LNCaP clone FGC (cell line): ENCODE measurements at regions not wholly inside any gene's neighbourhood (a gene's known extent, or its start where the extent isn't known, plus 50 kb on each side); places are given as distances from the start of the nearest gene placed in this dataset.
"Not testable (repeated sequence)": the region's sequence is repeated elsewhere in the genome, so short reads cannot be mapped to it uniquely, and the experiment has no call there.

Experiments
- DNase-seq: peaks from one replicate; pipeline ENCODE4 v3.0.0-alpha.2; 2011; ENCODE audit warnings: low read depth
- H3K4me3 ChIP-seq: 2 replicates; pipeline ENCODE4 v1.5.1; 2011; ENCODE audit warnings: mild to moderate bottlenecking, low read depth, low read length, control low read depth
- TF ChIP-seq, protein P1 (sequence below): IDR thresholded peaks from 2 replicates; pipeline ENCODE4 v1.5.1; 2012; ENCODE audit warnings: mild to moderate bottlenecking; ENCODE audit not compliant: control insufficient read depth, insufficient read depth; ENCODE audit errors: extremely low read depth

DNA sequence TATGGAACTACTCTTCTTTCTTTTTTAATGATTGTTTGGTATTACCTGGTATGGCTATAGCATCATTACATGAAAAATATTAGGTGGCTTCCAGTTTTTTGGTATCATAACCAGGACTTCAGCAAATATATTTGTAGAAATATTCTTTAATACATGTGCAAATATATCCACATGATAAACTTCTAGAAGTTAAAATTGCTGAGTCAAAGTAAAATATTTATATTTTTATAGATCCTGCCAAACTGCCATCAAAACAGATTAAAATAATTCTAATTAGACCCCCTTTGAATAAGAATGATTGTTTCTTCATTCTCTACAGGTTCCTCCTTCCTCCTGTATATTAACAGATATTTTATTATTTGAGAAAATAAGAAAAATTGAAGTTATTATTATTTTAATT lies 708.5 kb upstream of the INTU start:
- TF ChIP-seq, protein P1, sequence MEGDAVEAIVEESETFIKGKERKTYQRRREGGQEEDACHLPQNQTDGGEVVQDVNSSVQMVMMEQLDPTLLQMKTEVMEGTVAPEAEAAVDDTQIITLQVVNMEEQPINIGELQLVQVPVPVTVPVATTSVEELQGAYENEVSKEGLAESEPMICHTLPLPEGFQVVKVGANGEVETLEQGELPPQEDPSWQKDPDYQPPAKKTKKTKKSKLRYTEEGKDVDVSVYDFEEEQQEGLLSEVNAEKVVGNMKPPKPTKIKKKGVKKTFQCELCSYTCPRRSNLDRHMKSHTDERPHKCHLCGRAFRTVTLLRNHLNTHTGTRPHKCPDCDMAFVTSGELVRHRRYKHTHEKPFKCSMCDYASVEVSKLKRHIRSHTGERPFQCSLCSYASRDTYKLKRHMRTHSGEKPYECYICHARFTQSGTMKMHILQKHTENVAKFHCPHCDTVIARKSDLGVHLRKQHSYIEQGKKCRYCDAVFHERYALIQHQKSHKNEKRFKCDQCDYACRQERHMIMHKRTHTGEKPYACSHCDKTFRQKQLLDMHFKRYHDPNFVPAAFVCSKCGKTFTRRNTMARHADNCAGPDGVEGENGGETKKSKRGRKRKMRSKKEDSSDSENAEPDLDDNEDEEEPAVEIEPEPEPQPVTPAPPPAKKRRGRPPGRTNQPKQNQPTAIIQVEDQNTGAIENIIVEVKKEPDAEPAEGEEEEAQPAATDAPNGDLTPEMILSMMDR: no peak
- H3K4me3 ChIP-seq: no peak overlapping the region
- no peak for DNase-seq

DNA sequence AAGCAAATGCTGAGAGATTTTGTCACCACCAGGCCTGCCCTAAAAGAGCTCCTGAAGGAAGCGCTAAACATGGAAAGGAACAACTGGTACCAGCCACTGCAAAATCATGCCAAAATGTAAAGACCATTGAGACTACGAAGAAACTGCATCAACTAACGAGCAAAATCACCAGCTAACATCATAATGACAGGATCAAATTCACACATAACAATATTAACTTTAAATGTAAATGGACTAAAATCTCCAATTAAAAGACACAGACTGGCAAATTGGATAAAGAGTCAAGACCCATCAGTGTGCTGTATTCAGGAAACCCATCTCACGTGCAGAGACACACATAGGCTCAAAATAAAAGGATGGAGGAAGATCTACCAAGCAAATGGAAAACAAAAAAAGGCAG lies 702.7 kb upstream of the INTU start:
- DNase-seq, H3K4me3 ChIP-seq: not testable (repeated sequence)

DNA sequence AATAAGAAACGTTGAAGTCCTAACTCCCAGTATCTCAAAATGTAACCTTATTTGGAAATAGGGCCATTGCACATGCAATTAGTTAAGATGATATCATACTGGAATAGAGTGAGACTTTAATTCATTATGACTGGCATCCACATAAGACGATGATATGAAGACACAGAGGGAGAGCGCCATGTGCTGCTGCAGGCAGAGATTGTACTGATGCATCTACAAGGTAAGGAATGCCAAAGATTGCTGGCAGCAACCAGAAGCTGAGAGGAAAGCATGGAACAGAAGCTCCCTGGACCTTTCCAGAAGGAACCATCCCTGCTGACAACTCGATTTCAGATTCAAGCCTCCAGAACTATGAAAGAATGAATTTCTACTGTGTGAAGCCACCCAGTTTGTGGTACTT lies 697.0 kb upstream of the INTU start:
- TF ChIP-seq, protein P1: no peak
- no peak overlapping the region for H3K4me3 ChIP-seq
- no peak for DNase-seq

DNA sequence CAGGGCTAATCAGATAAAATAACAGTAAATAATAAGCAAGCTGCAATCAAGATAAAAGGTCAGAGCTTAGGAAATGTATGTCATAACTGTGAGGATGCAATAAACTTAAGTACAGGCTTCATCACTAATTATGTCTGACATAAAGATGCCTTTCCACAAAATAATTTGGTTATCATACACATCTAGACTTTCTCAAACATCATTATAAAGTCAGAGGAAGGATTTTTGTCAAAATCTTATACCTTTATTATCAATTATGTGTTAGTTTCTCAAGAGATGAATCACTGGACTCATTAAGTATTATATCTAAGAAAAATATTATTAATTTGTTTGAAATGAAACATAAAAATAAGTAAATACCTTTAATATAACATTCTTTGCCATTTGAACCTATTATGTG lies 695.4 kb upstream of the INTU start:
- DNase-seq: no peak
- TF ChIP-seq, protein P1: no peak

DNA sequence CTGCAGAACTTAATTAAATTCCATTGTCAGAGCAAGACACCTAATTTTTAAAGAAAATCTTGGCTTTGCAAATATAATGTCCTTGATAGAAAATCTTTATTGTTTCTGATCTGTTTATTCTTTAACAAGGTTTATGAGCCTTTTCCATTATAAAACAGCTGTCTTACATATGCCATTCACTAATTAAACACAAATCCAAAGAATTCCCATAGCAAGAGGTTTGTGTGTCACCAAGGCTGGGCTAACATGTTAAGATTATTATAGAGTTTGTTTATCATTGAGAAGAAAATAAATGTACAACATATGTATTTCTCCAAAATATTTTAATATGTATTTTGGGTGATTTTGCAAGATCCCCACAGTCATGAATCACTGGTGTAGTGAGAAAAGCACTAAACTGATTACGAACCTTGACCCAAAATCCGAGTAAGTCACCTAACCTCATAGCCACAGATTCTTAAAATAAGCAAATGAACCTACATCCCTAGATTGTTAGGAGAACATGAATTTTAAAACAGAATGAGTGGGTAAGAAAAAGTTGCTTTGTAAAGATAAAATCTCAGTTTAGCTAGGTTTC lies 694.8 kb upstream of the INTU start:
- no peak overlapping the region for H3K4me3 ChIP-seq
- TF ChIP-seq, protein P1: no peak
- peak; percentile 26 for DNase-seq

More for the DNA sequence above, 695.4 kb upstream of the INTU start:
- H3K4me3 ChIP-seq: no peak overlapping the region

DNA sequence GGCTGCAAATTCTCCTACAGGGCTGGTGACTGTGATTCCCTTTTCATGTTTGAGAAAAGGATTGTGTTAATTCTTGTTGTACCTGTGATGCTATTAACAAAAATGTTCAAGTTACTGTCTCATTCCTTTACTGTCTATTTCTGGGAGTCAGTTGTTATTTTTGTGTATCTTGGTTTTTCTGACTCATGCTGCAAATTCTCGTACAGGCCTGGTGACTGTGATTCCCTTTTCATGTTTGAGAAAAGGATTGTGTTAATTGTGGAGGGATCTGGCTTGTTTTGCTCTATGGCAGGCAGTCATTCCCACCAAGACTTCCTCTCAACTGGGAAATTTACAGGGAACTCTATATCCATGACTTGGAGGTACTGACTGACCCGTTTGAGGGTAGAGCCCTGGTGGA lies 693.4 kb upstream of the INTU start:
- TF ChIP-seq, protein P1: no peak
- DNase-seq: no peak
- no peak overlapping the region for H3K4me3 ChIP-seq

DNA sequence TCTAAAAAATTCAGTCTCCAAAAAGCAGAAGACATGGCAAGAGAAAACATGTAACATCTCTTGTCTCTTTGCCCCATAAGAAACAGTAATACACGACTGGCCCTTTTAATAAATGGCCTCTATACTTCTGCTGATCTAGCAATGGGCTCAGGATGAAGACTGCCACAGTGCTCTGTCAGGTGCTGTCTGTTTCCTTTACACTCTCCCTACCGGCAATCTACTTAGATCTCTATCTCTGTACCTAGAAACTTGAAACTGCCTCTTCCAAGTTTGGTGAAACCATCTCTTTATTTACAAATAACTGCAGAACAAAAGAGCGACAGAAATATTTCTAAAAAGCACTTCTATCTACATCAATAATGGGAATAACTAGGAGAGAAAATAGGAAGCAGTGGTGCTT lies 685.2 kb upstream of the INTU start:
- TF ChIP-seq, protein P1: no peak
- DNase-seq: no peak
- no peak overlapping the region for H3K4me3 ChIP-seq
